Testis (tissue), 2 donors: ENCODE measurements at regions not wholly inside any gene's neighbourhood (a gene's known extent, or its start where the extent isn't known, plus 50 kb on each side); places are given as distances from the start of the nearest gene placed in this dataset.
"Not testable (repeated sequence)": the region's sequence is repeated elsewhere in the genome, so short reads cannot be mapped to it uniquely, and the experiment has no call there.

Source experiments
- DNase-seq: peaks from one replicate; pipeline ENCODE4 v3.0.0-alpha.2; 2019
- H3K27ac ChIP-seq, 2 donors: fragments of 200-600 bp; sonication (generic); one replicate each; pipeline ENCODE4 v1.5.1; 2019
- H3K27me3 ChIP-seq: fragments of 200-600 bp; sonication (generic); one replicate; pipeline ENCODE4 v1.5.1; 2019
- H3K36me3 ChIP-seq: fragments of 200-600 bp; sonication (generic); one replicate; pipeline ENCODE4 v1.5.1; 2017; ENCODE audit warnings: low read depth; ENCODE audit errors: missing control alignments
- H3K4me1 ChIP-seq: fragments of 200-600 bp; sonication (generic); one replicate; pipeline ENCODE4 v1.5.1; 2019
- H3K4me3 ChIP-seq, 2 donors: fragments of 200-600 bp; sonication (generic); one replicate each; pipeline ENCODE4 v1.5.1; 2017 to 2019
- H3K9me3 ChIP-seq: fragments of 200-600 bp; sonication (generic); one replicate; pipeline ENCODE4 v1.5.1; 2017
- WGBS, 2 donors: methylation state at CpG; one replicate each; pipeline ENCODE4 v1.1.5; 2018; 5-methylcytosine and 5-hydroxymethylcytosine counted together
- intact Hi-C: fragments of 100-400 bp; cut with DNase I; formaldehyde crosslinking; loops from one replicate; pipeline ENCODE4 v1.15.1; 2023; ENCODE audit warnings: low total_unique reads

GRCh38 chr21:27928534-27929115, 961.7 kb upstream of the ADAMTS5 start:
- H3K27ac ChIP-seq, H3K4me1 ChIP-seq, H3K4me3 ChIP-seq, DNase-seq, H3K36me3 ChIP-seq, intact Hi-C loops, H3K9me3 ChIP-seq, H3K27me3 ChIP-seq: not testable (repeated sequence)
- 81 to 88% methylated on average over 3 of the region's 3 CpGs for WGBS, 2 donors

DNA sequence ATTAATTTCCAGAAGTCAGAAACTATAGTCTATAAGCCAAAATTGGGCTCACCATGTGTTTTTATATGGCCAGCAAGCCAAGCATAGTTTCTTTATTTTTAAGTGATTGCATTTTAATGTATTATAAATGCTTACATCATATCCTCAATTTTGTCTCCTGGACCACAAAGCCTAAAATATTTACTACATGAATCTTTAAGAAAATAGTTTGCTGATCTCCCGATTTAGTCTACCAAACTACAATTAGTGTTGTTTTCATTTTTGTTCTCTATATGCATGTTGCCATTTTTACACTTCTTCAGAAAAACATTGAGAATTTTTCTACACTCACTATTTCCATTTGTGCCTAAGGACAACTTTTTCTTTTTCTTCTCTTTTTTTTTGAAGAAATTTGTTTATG, 954.5 kb upstream of the ADAMTS5 start:
- H3K27me3 ChIP-seq, H3K4me1 ChIP-seq, H3K36me3 ChIP-seq, DNase-seq, H3K4me3 ChIP-seq, H3K27ac ChIP-seq, H3K9me3 ChIP-seq, intact Hi-C loops: not testable (repeated sequence)
- WGBS, 2 donors, result 66 to 80% methylated on average over 1 of the region's 1 CpG

DNA sequence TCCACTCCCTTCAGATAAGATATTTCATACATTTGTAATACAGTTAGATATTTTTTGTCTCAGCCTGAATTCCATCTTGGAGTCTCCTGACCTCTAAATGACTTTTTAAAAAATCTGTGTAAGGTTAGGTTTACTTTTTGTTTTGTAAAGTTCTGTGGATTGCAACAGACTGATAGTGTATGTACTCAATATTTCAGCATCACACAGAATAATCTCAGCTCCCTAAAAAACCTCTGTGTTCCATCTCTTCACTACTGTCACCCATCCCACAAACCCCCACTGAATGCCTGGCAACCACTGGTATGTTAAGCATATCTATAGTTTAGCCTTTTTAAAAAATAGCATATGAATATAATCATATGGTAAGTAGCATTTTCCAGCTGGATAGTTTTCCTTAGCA, 951.1 kb upstream of the ADAMTS5 start:
- H3K27ac ChIP-seq, intact Hi-C loops, H3K27me3 ChIP-seq, H3K9me3 ChIP-seq, H3K4me3 ChIP-seq, H3K4me1 ChIP-seq, H3K36me3 ChIP-seq, DNase-seq: not testable (repeated sequence)

- H3K9me3 ChIP-seq, intact Hi-C loops, H3K4me3 ChIP-seq, H3K36me3 ChIP-seq, DNase-seq, H3K27me3 ChIP-seq, H3K4me1 ChIP-seq, H3K27ac ChIP-seq: not testable (repeated sequence)
- WGBS, 2 donors, result 98 to 100% methylated on average over 2 of the region's 2 CpGs
Measured at GRCh38 chr21:27916326-27916725, 949.4 kb upstream of the ADAMTS5 start.

GRCh38 chr21:27912133-27912532, 945.2 kb upstream of the ADAMTS5 start:
- H3K27ac ChIP-seq, H3K4me1 ChIP-seq, H3K27me3 ChIP-seq, H3K36me3 ChIP-seq, intact Hi-C loops, H3K9me3 ChIP-seq, H3K4me3 ChIP-seq, DNase-seq: not testable (repeated sequence)
- 94% methylated on average over 2 of the region's 2 CpGs for WGBS, 2 donors

GRCh38 chr21:27909487-27909886, 942.6 kb upstream of the ADAMTS5 start:
- H3K4me1 ChIP-seq, H3K27me3 ChIP-seq, intact Hi-C loops, H3K9me3 ChIP-seq, H3K36me3 ChIP-seq, H3K4me3 ChIP-seq, H3K27ac ChIP-seq, DNase-seq: not testable (repeated sequence)

- H3K4me1 ChIP-seq, H3K36me3 ChIP-seq, H3K9me3 ChIP-seq, DNase-seq, H3K27me3 ChIP-seq, H3K27ac ChIP-seq, intact Hi-C loops, H3K4me3 ChIP-seq: not testable (repeated sequence)
- WGBS, 2 donors, result 81 to 86% methylated on average over 4 of the region's 4 CpGs
Measured at GRCh38 chr21:27908816-27909215, 941.9 kb upstream of the ADAMTS5 start.

DNA sequence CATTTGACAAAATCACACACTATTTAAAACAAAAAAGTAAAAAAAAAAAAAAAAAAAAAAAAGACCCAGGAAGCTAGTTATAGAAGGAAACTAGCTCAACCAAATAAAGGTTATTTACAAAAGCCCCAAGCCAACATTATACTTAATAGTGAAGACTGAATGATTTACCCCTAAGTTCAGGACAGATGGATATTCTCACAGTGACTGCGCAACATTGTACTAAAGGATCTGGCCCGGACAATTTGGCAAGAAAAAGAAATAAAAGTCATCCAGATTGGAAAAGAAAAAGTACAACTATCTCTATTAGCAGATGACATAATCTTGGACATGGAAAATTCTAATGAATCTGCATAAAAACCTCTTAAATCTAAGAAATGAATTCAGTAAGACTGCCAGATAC, 936.0 kb upstream of the ADAMTS5 start:
- WGBS, 2 donors, result 61 to 71% methylated on average over 2 of the region's 2 CpGs
- H3K27me3 ChIP-seq, H3K4me1 ChIP-seq, H3K4me3 ChIP-seq, H3K9me3 ChIP-seq, H3K27ac ChIP-seq, DNase-seq, H3K36me3 ChIP-seq, intact Hi-C loops: not testable (repeated sequence)

DNA sequence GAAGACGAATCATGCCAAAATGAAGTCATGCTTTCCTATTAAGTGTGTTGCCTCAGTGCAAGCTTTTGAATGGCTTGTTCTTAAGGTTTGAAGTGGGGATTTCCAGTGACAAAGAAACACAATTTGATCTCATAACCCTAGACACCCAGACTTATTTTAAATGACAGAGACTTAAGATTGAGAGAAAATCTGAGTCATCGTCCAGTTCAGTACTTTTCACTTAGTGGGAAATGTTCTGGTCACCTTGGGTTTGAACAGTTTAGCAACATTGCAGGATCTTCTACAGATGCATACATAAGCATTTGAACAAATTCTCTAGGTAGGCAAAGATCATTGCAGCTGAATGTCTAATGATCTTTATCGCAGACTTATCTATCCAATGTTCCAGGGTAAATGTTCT, 926.7 kb upstream of the ADAMTS5 start:
- 85 to 91% methylated on average over 2 of the region's 3 CpGs for WGBS, 2 donors

GRCh38 chr21:27891495-27891894, 924.6 kb upstream of the ADAMTS5 start:
- DNase-seq, H3K27ac ChIP-seq, intact Hi-C loops, H3K9me3 ChIP-seq, H3K4me1 ChIP-seq, H3K27me3 ChIP-seq, H3K36me3 ChIP-seq, H3K4me3 ChIP-seq: not testable (repeated sequence)
- 72 to 83% methylated on average over 4 of the region's 4 CpGs for WGBS, 2 donors

More for the DNA sequence above, 926.7 kb upstream of the ADAMTS5 start:
- H3K4me3 ChIP-seq, intact Hi-C loops, H3K36me3 ChIP-seq, H3K4me1 ChIP-seq, H3K27me3 ChIP-seq, DNase-seq, H3K27ac ChIP-seq, H3K9me3 ChIP-seq: not testable (repeated sequence)

GRCh38 chr21:27887808-27888455, 921.0 kb upstream of the ADAMTS5 start:
- H3K9me3 ChIP-seq, intact Hi-C loops, H3K36me3 ChIP-seq, H3K27ac ChIP-seq, DNase-seq, H3K27me3 ChIP-seq, H3K4me1 ChIP-seq, H3K4me3 ChIP-seq: not testable (repeated sequence)
- 90 to 97% methylated on average over 1 of the region's 1 CpG for WGBS, 2 donors
